ENCODE measurements at regions not wholly inside any gene's neighbourhood (a gene's known extent, or its start where the extent isn't known, plus 50 kb on each side); places are given as distances from the start of the nearest gene placed in this dataset.

GRCh38 chr3:82875401-82875800 lies 1114.0 kb upstream of the GBE1 start:
- no CpG with 5 or more reads among the region's 1 CpG for WGBS (ENCODE audit: extremely low coverage, insufficient coverage, insufficient read length)
- Histone ChIP-seq H3K79me2 (ENCODE audit: control insufficient read depth, insufficient read depth, low read length, poor library complexity) (no peaks in the 10 kb centered on the region), H2BK12ac (ENCODE audit: low read length) (no peak overlapping the region), H3K4ac (ENCODE audit: low read depth, low read length) (no peak overlapping the region), H3K9ac (ENCODE audit: low read length) (no peak overlapping the region), H3K14ac (ENCODE audit: low read length) (no peak overlapping the region), H3K27me3 (ENCODE audit: insufficient read depth, low read length) (no peaks in the 10 kb centered on the region), H3K27ac (ENCODE audit: low read depth, low read length) (no peak overlapping the region), H4K8ac (ENCODE audit: low read depth, low read length) (no peak overlapping the region), H2BK120ac (ENCODE audit: insufficient read depth, low read length, poor library complexity) (no peak overlapping the region), H3K79me1 (ENCODE audit: low read length) (no peaks in the 10 kb centered on the region), H3K4me1 (ENCODE audit: control insufficient read depth in 1 of 2, insufficient read depth in 2 of 2, low read length in 2 of 2) (no peaks in the 10 kb centered on the region), H4K12ac (ENCODE audit: low read depth, low read length) (no peak overlapping the region), H3K4me3 (ENCODE audit: low read depth, low read length) (no peak overlapping the region), H4K91ac (ENCODE audit: low read depth, low read length) (no peak overlapping the region), H3K9me3 (ENCODE audit: insufficient read depth, low read depth, low read length) (no peaks in the 10 kb centered on the region), H2AK5ac (ENCODE audit: low read length) (no peak overlapping the region), H3K23ac (ENCODE audit: low read length) (no peak overlapping the region), H3K36me3 (ENCODE audit: control insufficient read depth in 1 of 2, insufficient read depth in 2 of 2, low read length in 2 of 2) (no peaks in the 10 kb centered on the region), H2BK5ac (ENCODE audit: low read depth, low read length, poor library complexity) (no peak overlapping the region), H3K18ac (ENCODE audit: low read length) (no peak overlapping the region), H3K4me2 (ENCODE audit: low read length) (no peak overlapping the region), H2AFZ (ENCODE audit: insufficient read depth, low read length, poor library complexity) (no peak overlapping the region)
- DNase-seq = no peak

- H3K36me3 ChIP-seq (ENCODE audit: control insufficient read depth in 1 of 2, insufficient read depth in 2 of 2, low read length in 2 of 2) = no peaks in the 10 kb centered on the region
These were observed 1078.4 kb upstream of the GBE1 start for GRCh38 chr3:82839871-82840270.

GRCh38 chr3:82834098-82834497 lies 1072.7 kb upstream of the GBE1 start:
- DNase-seq = no peak
- Histone ChIP-seq H3K79me2 (ENCODE audit: control insufficient read depth, insufficient read depth, low read length, poor library complexity) (no peaks in the 10 kb centered on the region), H3K23ac (ENCODE audit: low read length) (no peak overlapping the region), H2BK5ac (ENCODE audit: low read depth, low read length, poor library complexity) (no peak overlapping the region), H3K4me1 (ENCODE audit: control insufficient read depth in 1 of 2, insufficient read depth in 2 of 2, low read length in 2 of 2) (no peaks in the 10 kb centered on the region), H3K14ac (ENCODE audit: low read length) (no peak overlapping the region), H4K91ac (ENCODE audit: low read depth, low read length) (no peak overlapping the region), H3K4ac (ENCODE audit: low read depth, low read length) (no peak overlapping the region), H4K12ac (ENCODE audit: low read depth, low read length) (no peak overlapping the region), H3K9ac (ENCODE audit: low read length) (no peak overlapping the region), H3K9me3 (ENCODE audit: insufficient read depth, low read depth, low read length) (no peaks in the 10 kb centered on the region), H2AK5ac (ENCODE audit: low read length) (no peak overlapping the region), H2BK12ac (ENCODE audit: low read length) (no peak overlapping the region), H3K4me3 (ENCODE audit: low read depth, low read length) (no peak overlapping the region), H3K36me3 (ENCODE audit: control insufficient read depth in 1 of 2, insufficient read depth in 2 of 2, low read length in 2 of 2) (no peaks in the 10 kb centered on the region), H4K8ac (ENCODE audit: low read depth, low read length) (no peak overlapping the region), H3K79me1 (ENCODE audit: low read length) (no peaks in the 10 kb centered on the region), H2BK120ac (ENCODE audit: insufficient read depth, low read length, poor library complexity) (no peak overlapping the region), H3K18ac (ENCODE audit: low read length) (no peak overlapping the region), H3K4me2 (ENCODE audit: low read length) (no peak overlapping the region), H3K27ac (ENCODE audit: low read depth, low read length) (no peak overlapping the region), H3K27me3 (ENCODE audit: insufficient read depth, low read length) (no peaks in the 10 kb centered on the region), H2AFZ (ENCODE audit: insufficient read depth, low read length, poor library complexity) (no peak overlapping the region)
- WGBS (ENCODE audit: extremely low coverage, insufficient coverage, insufficient read length) = no CpG with 5 or more reads among the region's 4 CpGs

More at GRCh38 chr3:82839871-82840270, 1078.4 kb upstream of the GBE1 start:
- Histone ChIP-seq H3K79me1 (ENCODE audit: low read length) (no peaks in the 10 kb centered on the region), H3K27me3 (ENCODE audit: insufficient read depth, low read length) (no peaks in the 10 kb centered on the region), H3K18ac (ENCODE audit: low read length) (no peak overlapping the region), H2AK5ac (ENCODE audit: low read length) (no peak overlapping the region), H3K4ac (ENCODE audit: low read depth, low read length) (no peak overlapping the region), H3K4me2 (ENCODE audit: low read length) (no peak overlapping the region), H3K27ac (ENCODE audit: low read depth, low read length) (no peak overlapping the region), H2BK12ac (ENCODE audit: low read length) (no peak overlapping the region), H3K4me1 (ENCODE audit: control insufficient read depth in 1 of 2, insufficient read depth in 2 of 2, low read length in 2 of 2) (no peaks in the 10 kb centered on the region), H4K8ac (ENCODE audit: low read depth, low read length) (no peak overlapping the region), H3K4me3 (ENCODE audit: low read depth, low read length) (no peak overlapping the region), H2BK5ac (ENCODE audit: low read depth, low read length, poor library complexity) (no peak overlapping the region), H3K79me2 (ENCODE audit: control insufficient read depth, insufficient read depth, low read length, poor library complexity) (no peaks in the 10 kb centered on the region), H3K9me3 (ENCODE audit: insufficient read depth, low read depth, low read length) (no peaks in the 10 kb centered on the region), H2BK120ac (ENCODE audit: insufficient read depth, low read length, poor library complexity) (no peak overlapping the region), H3K23ac (ENCODE audit: low read length) (no peak overlapping the region), H3K9ac (ENCODE audit: low read length) (no peak overlapping the region), H3K14ac (ENCODE audit: low read length) (no peak overlapping the region), H4K12ac (ENCODE audit: low read depth, low read length) (no peak overlapping the region), H2AFZ (ENCODE audit: insufficient read depth, low read length, poor library complexity) (no peak overlapping the region), H4K91ac (ENCODE audit: low read depth, low read length) (no peak overlapping the region)
- DNase-seq = no peak

- H3K27me3 ChIP-seq (ENCODE audit: insufficient read depth, low read length) = no peaks in the 10 kb centered on the region
- no peaks in the 10 kb centered on the region for H3K36me3 ChIP-seq (ENCODE audit: control insufficient read depth in 1 of 2, insufficient read depth in 2 of 2, low read length in 2 of 2)
- H3K79me2 ChIP-seq (ENCODE audit: control insufficient read depth, insufficient read depth, low read length, poor library complexity) = no peaks in the 10 kb centered on the region
- H3K4me2 ChIP-seq (ENCODE audit: low read length) = no peak overlapping the region
- H3K27ac ChIP-seq (ENCODE audit: low read depth, low read length) = no peak overlapping the region
- no peak overlapping the region for H2BK120ac ChIP-seq (ENCODE audit: insufficient read depth, low read length, poor library complexity)
- H3K9me3 ChIP-seq (ENCODE audit: insufficient read depth, low read depth, low read length) = no peaks in the 10 kb centered on the region
- no peak overlapping the region for H2AFZ ChIP-seq (ENCODE audit: insufficient read depth, low read length, poor library complexity)
- no CpG with 5 or more reads among the region's 2 CpGs for WGBS (ENCODE audit: extremely low coverage, insufficient coverage, insufficient read length)
- H3K4me3 ChIP-seq (ENCODE audit: low read depth, low read length) = no peak overlapping the region
- no peak overlapping the region for H3K23ac ChIP-seq (ENCODE audit: low read length)
- H3K4me1 ChIP-seq (ENCODE audit: control insufficient read depth in 1 of 2, insufficient read depth in 2 of 2, low read length in 2 of 2) = no peaks in the 10 kb centered on the region
- no peak overlapping the region for H3K14ac ChIP-seq (ENCODE audit: low read length)
- H3K18ac ChIP-seq (ENCODE audit: low read length) = no peak overlapping the region
- H4K91ac ChIP-seq (ENCODE audit: low read depth, low read length) = no peak overlapping the region
- DNase-seq = no peak
- H4K8ac ChIP-seq (ENCODE audit: low read depth, low read length) = no peak overlapping the region
- H3K4ac ChIP-seq (ENCODE audit: low read depth, low read length) = no peak overlapping the region
- H3K9ac ChIP-seq (ENCODE audit: low read length) = no peak overlapping the region
- no peaks in the 10 kb centered on the region for H3K79me1 ChIP-seq (ENCODE audit: low read length)
- H2BK5ac ChIP-seq (ENCODE audit: low read depth, low read length, poor library complexity) = no peak overlapping the region
- no peak overlapping the region for H2BK12ac ChIP-seq (ENCODE audit: low read length)
- no peak overlapping the region for H4K12ac ChIP-seq (ENCODE audit: low read depth, low read length)
- H2AK5ac ChIP-seq (ENCODE audit: low read length) = no peak overlapping the region
These were observed 1063.0 kb upstream of the GBE1 start for GRCh38 chr3:82824491-82824890.

GRCh38 chr3:82816086-82816485 lies 1054.6 kb upstream of the GBE1 start:
- H3K4me2 ChIP-seq (ENCODE audit: low read length) = no peak overlapping the region
- H2AFZ ChIP-seq (ENCODE audit: insufficient read depth, low read length, poor library complexity) = no peak overlapping the region
- no peak overlapping the region for H3K9ac ChIP-seq (ENCODE audit: low read length)
- no peak overlapping the region for H3K4ac ChIP-seq (ENCODE audit: low read depth, low read length)
- no peak for DNase-seq
- no peak overlapping the region for H3K14ac ChIP-seq (ENCODE audit: low read length)
- H3K79me1 ChIP-seq (ENCODE audit: low read length) = no peaks in the 10 kb centered on the region
- H4K12ac ChIP-seq (ENCODE audit: low read depth, low read length) = no peak overlapping the region
- no peaks in the 10 kb centered on the region for H3K36me3 ChIP-seq (ENCODE audit: control insufficient read depth in 1 of 2, insufficient read depth in 2 of 2, low read length in 2 of 2)
- H2BK120ac ChIP-seq (ENCODE audit: insufficient read depth, low read length, poor library complexity) = no peak overlapping the region
- no peak overlapping the region for H4K8ac ChIP-seq (ENCODE audit: low read depth, low read length)
- H2BK5ac ChIP-seq (ENCODE audit: low read depth, low read length, poor library complexity) = no peak overlapping the region
- H3K27ac ChIP-seq (ENCODE audit: low read depth, low read length) = no peak overlapping the region
- H3K18ac ChIP-seq (ENCODE audit: low read length) = no peak overlapping the region
- peaks cover 9% of the 10 kb centered on the region for H3K9me3 ChIP-seq (ENCODE audit: insufficient read depth, low read depth, low read length)
- H3K4me1 ChIP-seq (ENCODE audit: control insufficient read depth in 1 of 2, insufficient read depth in 2 of 2, low read length in 2 of 2) = peaks cover 0 to 3% of the 10 kb centered on the region in 2 experiments
- no peak overlapping the region for H4K91ac ChIP-seq (ENCODE audit: low read depth, low read length)
- H3K23ac ChIP-seq (ENCODE audit: low read length) = no peak overlapping the region
- H3K79me2 ChIP-seq (ENCODE audit: control insufficient read depth, insufficient read depth, low read length, poor library complexity) = no peaks in the 10 kb centered on the region
- H2BK12ac ChIP-seq (ENCODE audit: low read length) = no peak overlapping the region
- H3K27me3 ChIP-seq (ENCODE audit: insufficient read depth, low read length) = no peaks in the 10 kb centered on the region
- no peak overlapping the region for H3K4me3 ChIP-seq (ENCODE audit: low read depth, low read length)
- H2AK5ac ChIP-seq (ENCODE audit: low read length) = no peak overlapping the region

Data from trophoblast cell (in vitro differentiated cells and primary cell).